ENCODE measurements at regions not wholly inside any gene's neighbourhood (a gene's known extent, or its start where the extent isn't known, plus 50 kb on each side); places are given as distances from the start of the nearest gene placed in this dataset.

DNA sequence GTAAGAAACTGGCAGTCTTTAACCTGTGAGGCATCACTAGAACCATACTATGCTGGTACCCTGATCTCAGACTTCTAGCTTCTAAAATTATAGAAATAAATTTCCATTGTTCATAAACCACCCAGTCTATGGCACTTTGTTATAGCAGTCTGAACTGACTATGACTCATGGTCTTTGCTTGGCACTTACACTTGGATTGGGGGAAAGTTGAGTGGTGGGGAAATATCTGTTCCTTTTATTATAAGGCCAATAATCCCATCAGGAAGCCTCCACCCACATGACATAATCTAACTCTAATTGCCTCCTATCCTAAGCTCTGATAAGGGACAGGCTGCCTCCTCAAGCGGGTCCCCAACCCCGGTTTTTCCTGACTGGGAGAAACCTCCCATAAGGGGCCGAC, 61.4 kb upstream of the PACRGL start:
- no peak for DNase-seq (ENCODE audit: low read depth, low spot score)

DNA sequence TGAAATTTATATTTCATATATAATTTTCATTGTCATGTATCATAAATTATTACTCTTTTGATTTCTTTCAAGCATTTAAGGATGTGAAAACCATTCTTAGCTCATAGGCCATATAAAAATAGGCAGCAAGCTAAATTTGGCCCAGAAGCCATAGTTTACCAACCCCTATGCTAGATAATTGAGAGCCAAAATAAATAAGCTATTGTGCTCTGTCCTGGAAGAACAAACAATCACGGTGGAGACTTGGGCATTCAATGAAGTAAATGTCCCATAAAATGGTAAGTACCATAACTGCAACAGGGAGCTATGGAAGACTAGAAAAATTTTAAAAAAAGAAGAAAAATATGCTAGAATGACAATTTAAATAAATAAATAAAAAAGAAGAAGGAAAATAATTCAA, 60.9 kb upstream of the PACRGL start:
- no peak for DNase-seq (ENCODE audit: low read depth, low spot score)

GRCh38 chr4:20640989-20641388, 59.3 kb upstream of the PACRGL start:
- no peak for DNase-seq (ENCODE audit: low read depth, low spot score)

DNA sequence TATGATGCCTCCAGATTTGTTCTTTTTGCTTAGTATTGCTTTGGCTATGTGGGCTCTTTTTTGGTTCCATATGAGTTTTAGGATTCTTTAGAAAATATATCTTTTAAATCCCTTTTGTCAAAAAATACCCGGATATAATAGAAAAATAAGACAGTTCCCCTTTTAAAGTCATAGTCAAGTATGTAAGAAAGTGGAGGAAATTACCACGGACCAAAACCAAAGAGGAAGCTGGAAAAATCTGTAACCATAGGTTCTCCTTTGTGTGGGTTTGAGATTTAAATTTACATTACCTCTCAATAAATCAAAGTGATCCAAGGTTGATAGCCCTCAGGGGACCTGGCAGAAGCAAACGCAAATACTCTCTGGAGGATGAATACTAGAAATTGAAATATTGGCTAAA, 58.3 kb upstream of the PACRGL start:
- no peak for DNase-seq (ENCODE audit: low read depth, low spot score)

- no peak for DNase-seq (ENCODE audit: low read depth, low spot score)
Observed at GRCh38 chr4:20643631-20644030, 56.6 kb upstream of the PACRGL start.

GRCh38 chr4:20645236-20645635, 55.0 kb upstream of the PACRGL start:
- no peak for DNase-seq (ENCODE audit: low read depth, low spot score)

GRCh38 chr4:20646287-20646686, 54.0 kb upstream of the PACRGL start:
- DNase-seq (ENCODE audit: low read depth, low spot score): no peak

Measured in pulmonary artery endothelial cell (primary cell).